ENCODE measurements at regions not wholly inside any gene's neighbourhood (a gene's known extent, or its start where the extent isn't known, plus 50 kb on each side); places are given as distances from the start of the nearest gene placed in this dataset. TPM values are rescaled to one million over a fixed set of nuclear protein-coding genes. Genes with fewer than 3 reads are reported as not detected.

DNA sequence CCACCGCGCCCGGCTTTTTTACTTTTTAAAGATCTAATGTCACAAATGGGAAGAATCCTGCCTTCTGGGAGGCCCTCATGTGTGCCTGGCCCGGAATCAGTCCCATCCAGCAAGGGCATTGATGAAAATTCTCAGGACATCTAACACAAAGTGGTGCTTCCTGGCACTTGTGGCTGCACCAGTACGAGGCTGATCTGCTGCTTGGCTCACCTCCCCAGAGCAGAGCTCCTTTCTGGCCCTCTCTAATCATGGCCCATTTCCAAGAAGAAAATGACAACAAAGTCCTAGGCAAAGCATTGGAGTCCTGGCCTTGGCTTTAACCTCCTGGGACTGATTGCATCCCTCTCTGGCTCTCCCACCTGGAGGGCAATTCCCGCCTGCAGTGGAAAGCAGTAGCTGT lies 50.7 kb upstream of the SIAH1 start:
- no peak for ATAC-seq (ENCODE audit: insufficient read depth, low FRiP score)
- peaks cover 0 to 7% (median 0%) of the 10 kb centered on the region in 5 donors for H3K4me1 ChIP-seq (ENCODE audit: control insufficient read depth in 5 of 5, insufficient read depth in 5 of 5, low read length in 5 of 5)

DNA sequence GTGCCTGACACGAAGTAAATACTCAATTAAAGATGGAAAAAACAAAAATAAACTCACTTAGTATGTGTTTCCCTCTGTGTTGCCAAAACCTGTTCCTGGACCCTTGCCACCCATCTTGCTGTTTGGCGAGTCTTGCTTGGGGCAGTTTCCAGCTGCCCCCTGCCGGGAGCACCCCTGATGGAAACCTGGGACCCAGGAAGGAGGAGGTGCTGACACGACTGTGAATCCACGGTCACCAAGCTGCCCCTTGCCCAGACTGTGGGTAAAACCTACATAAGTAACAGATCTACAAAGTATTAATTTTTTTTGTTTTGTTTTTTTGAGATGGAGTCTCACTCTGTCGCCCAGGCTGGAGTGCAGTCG lies 50.1 kb upstream of the SIAH1 start:
- Histone ChIP-seq H3K36me3 (ENCODE audit: control insufficient read depth in 4 of 4, insufficient read depth in 4 of 4, low read length in 4 of 4) (no peaks in the 10 kb centered on the region), H3K9ac (ENCODE audit: insufficient read depth in 1 of 2, low read length in 2 of 2) (no peak overlapping the region), H3K4me1 (ENCODE audit: control insufficient read depth in 5 of 5, insufficient read depth in 5 of 5, low read length in 5 of 5) (peaks cover 0 to 7% (median 0%) of the 10 kb centered on the region in 5 donors), H3K9me3 (ENCODE audit: control insufficient read depth in 4 of 4, insufficient read depth in 3 of 4, low read length in 3 of 4) (no peaks in the 10 kb centered on the region), H3K4me3 (no peak overlapping the region), H3K27me3 (ENCODE audit: control insufficient read depth in 3 of 3, insufficient read depth in 3 of 3, low read length in 2 of 3) (no peaks in the 10 kb centered on the region), H3K27ac (ENCODE audit: low read depth in 1 of 2, low read length in 1 of 2) (peak overlapping the region in 1 of 2 donors; percentile 24)
- no peak for ATAC-seq (ENCODE audit: insufficient read depth, low FRiP score)
- DNase-seq, result no peak
- no peak for TF ChIP-seq CTCF (IDR thresholded peaks at IDR 0.05; ENCODE audit: control extremely low read depth, extremely low read depth)
- 81 to 90% methylated on average over 7 of the region's 7 CpGs for WGBS, 2 donors

More for the DNA sequence above, 50.7 kb upstream of the SIAH1 start:
- Histone ChIP-seq H3K36me3 (ENCODE audit: control insufficient read depth in 4 of 4, insufficient read depth in 4 of 4, low read length in 4 of 4) (no peaks in the 10 kb centered on the region), H3K27ac (ENCODE audit: low read depth in 1 of 2, low read length in 1 of 2) (no peak overlapping the region), H3K9ac (ENCODE audit: insufficient read depth in 1 of 2, low read length in 2 of 2) (no peak overlapping the region), H3K27me3 (ENCODE audit: control insufficient read depth in 3 of 3, insufficient read depth in 3 of 3, low read length in 2 of 3) (no peaks in the 10 kb centered on the region), H3K4me3 (no peak overlapping the region), H3K9me3 (ENCODE audit: control insufficient read depth in 4 of 4, insufficient read depth in 3 of 4, low read length in 3 of 4) (no peaks in the 10 kb centered on the region)
- DNase-seq, result no peak
- 74 to 84% methylated on average over 6 of the region's 6 CpGs for WGBS, 2 donors
- TF ChIP-seq CTCF (IDR thresholded peaks at IDR 0.05; ENCODE audit: control extremely low read depth, extremely low read depth), result no peak

Small RNAs in the stretch of these regions (small RNA-seq; reads per million reads assigned to genes)
- gene AC026470.1 (ENCODE audit: low replicate concordance), result not detected
